NT2/D1 (cell line): ENCODE measurements at regions not wholly inside any gene's neighbourhood (a gene's known extent, or its start where the extent isn't known, plus 50 kb on each side); places are given as distances from the start of the nearest gene placed in this dataset.

Source experiments
- SUZ12 ChIP-seq: IDR thresholded peaks from 2 replicates; pipeline ENCODE4 v1.6.1; 2011; ENCODE audit not compliant: insufficient read length, insufficient read depth; ENCODE audit errors: extremely low read depth
- YY1 ChIP-seq: IDR thresholded peaks from 2 replicates; pipeline ENCODE4 v1.6.1; 2011; ENCODE audit not compliant: insufficient read length, insufficient read depth
- ZNF274 ChIP-seq: IDR thresholded peaks from 2 replicates; pipeline ENCODE4 v1.6.1; 2011; ENCODE audit warnings: mild to moderate bottlenecking, low read depth, low read length

GRCh38 chr4:137998666-137999429 is 243.3 kb downstream of the SLC7A11 start:
- no peak for TF ChIP-seq SUZ12
- TF ChIP-seq YY1 = no peak
- no peak for TF ChIP-seq ZNF274
